OCI-LY3 (cell line): ENCODE measurements at regions not wholly inside any gene's neighbourhood (a gene's known extent, or its start where the extent isn't known, plus 50 kb on each side); places are given as distances from the start of the nearest gene placed in this dataset.
"Not testable (repeated sequence)": the region's sequence is repeated elsewhere in the genome, so short reads cannot be mapped to it uniquely, and the experiment has no call there.

Source experiments
- H2AFZ ChIP-seq: fragments of 200-600, 300-600 bp; shearing (Covaris generic); 2 replicates; pipeline ENCODE4 v1.6.0; 2014; ENCODE audit warnings: antibody characterized with exemption, low read depth, low read length
- H3K27ac ChIP-seq: fragments of 200-600, 300-600 bp; sonication (generic); 2 replicates; pipeline ENCODE4 v1.5.1; 2014; ENCODE audit warnings: mild to moderate bottlenecking, low read length, moderate library complexity, mixed read lengths
- H3K27me3 ChIP-seq: fragments of 200-600, 300-600 bp; sonication (generic); 2 replicates; pipeline ENCODE4 v1.6.1; 2014; ENCODE audit warnings: low read depth, low read length, mixed read lengths
- H3K36me3 ChIP-seq: fragments of 200-600, 300-600 bp; sonication (generic); replicated peaks from 2 replicates; pipeline ENCODE3; 2014; ENCODE audit warnings: low read depth, low read length, mixed read lengths
- H3K4me1 ChIP-seq: fragments of 300-600, 200-600 bp; sonication (generic); 2 replicates; pipeline ENCODE4 v1.6.1; 2014; ENCODE audit warnings: low read length, mixed read lengths
- H3K4me2 ChIP-seq: fragments of 200-600, 300-600 bp; sonication (generic); 2 replicates; pipeline ENCODE4 v1.6.1; 2014; ENCODE audit warnings: low read length, mixed read lengths
- H3K4me3 ChIP-seq: fragments of 300-600, 200-600 bp; sonication (generic); 2 replicates; pipeline ENCODE4 v1.5.1; 2014; ENCODE audit warnings: antibody characterized with exemption, mild to moderate bottlenecking, low read length, moderate library complexity
- H3K79me2 ChIP-seq: fragments of 300-600, 200-600 bp; shearing (Covaris generic); 2 replicates; pipeline ENCODE4 v1.6.1; 2014; ENCODE audit warnings: mild to moderate bottlenecking, low read length, mixed read lengths
- H3K9ac ChIP-seq: fragments of 300-600, 200-600 bp; shearing (Covaris generic); 2 replicates; pipeline ENCODE4 v1.6.0; 2014; ENCODE audit warnings: mild to moderate bottlenecking, low read length, moderate library complexity
- H3K9me3 ChIP-seq: fragments of 200-600, 300-600 bp; shearing (Covaris generic); 2 replicates; pipeline ENCODE4 v1.6.1; 2014; ENCODE audit warnings: low read length, mixed read lengths; ENCODE audit not compliant: insufficient read depth
- H4K20me1 ChIP-seq: fragments of 200-600, 300-600 bp; sonication (generic); 2 replicates; pipeline ENCODE4 v1.6.1; 2016; ENCODE audit warnings: low read length, mixed read lengths; ENCODE audit not compliant: insufficient read depth
- EZH2phosphoT487 ChIP-seq: fragments of 200-600 bp; shearing (Covaris generic); IDR thresholded peaks from 2 replicates; pipeline ENCODE4 v1.6.1; 2018; ENCODE audit warnings: antibody characterized with exemption, mixed run types, low read depth
- TF ChIP-seq, protein P1 (sequence below): fragments of 200-600, 300-600 bp; sonication (generic); IDR thresholded peaks from 2 replicates; pipeline ENCODE4 v1.5.1; 2014; ENCODE audit warnings: antibody characterized with exemption, low read length, low read depth

DNA sequence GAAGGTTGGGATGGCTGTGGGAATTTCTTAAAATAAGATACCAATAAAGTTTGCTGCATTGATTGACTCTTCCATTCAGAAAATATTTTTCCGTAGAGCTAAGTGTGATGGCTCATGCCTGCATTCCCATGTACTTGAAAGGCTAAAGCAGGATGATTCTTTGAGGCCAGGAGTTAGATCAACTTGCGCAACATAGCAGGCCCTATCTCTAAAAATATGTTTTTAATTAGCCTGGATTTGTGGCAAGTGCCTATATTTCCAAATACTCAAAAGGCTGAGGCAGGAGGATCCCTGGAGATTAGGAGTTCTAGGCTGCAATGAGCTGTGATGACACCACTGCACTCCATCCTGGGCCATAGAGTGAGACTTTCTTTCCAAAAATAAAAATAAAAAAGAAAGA lies 431.2 kb upstream of the PTCHD4 start:
- Histone ChIP-seq H3K4me3 (no peak overlapping the region), H2AFZ (no peak overlapping the region), H3K36me3 (no peaks in the 10 kb centered on the region), H3K4me1 (no peaks in the 10 kb centered on the region), H4K20me1 (no peaks in the 10 kb centered on the region), H3K9ac (no peak overlapping the region), H3K4me2 (no peak overlapping the region), H3K79me2 (no peaks in the 10 kb centered on the region), H3K27ac (no peak overlapping the region), H3K9me3 (peaks cover 5% of the 10 kb centered on the region), H3K27me3 (no peaks in the 10 kb centered on the region)
- no peak for TF ChIP-seq EZH2phosphoT487
- TF ChIP-seq, protein P1, sequence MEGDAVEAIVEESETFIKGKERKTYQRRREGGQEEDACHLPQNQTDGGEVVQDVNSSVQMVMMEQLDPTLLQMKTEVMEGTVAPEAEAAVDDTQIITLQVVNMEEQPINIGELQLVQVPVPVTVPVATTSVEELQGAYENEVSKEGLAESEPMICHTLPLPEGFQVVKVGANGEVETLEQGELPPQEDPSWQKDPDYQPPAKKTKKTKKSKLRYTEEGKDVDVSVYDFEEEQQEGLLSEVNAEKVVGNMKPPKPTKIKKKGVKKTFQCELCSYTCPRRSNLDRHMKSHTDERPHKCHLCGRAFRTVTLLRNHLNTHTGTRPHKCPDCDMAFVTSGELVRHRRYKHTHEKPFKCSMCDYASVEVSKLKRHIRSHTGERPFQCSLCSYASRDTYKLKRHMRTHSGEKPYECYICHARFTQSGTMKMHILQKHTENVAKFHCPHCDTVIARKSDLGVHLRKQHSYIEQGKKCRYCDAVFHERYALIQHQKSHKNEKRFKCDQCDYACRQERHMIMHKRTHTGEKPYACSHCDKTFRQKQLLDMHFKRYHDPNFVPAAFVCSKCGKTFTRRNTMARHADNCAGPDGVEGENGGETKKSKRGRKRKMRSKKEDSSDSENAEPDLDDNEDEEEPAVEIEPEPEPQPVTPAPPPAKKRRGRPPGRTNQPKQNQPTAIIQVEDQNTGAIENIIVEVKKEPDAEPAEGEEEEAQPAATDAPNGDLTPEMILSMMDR: no peak

DNA sequence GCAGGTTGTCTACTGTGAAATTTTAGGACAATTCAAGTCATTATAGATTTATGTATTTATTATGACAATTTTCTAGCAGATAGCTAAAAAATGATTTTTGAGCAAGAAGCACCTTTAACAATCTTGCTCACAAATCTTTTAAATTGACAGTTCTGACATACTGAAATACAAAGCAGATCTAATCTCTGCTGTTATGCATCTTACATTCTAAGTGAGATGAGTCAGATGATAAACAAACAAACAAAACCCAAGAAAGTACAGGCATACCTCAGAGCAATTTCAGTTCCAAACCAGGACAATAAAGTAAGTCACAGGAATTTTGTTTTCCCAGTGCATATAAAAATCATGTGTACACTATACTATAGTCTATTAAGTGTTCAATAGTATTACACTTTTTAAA lies 430.7 kb upstream of the PTCHD4 start:
- peaks cover 5% of the 10 kb centered on the region; the same call in 1 of the 2 replicates for H3K9me3 ChIP-seq
- no peaks in the 10 kb centered on the region for H3K4me1 ChIP-seq
- H3K27ac ChIP-seq: no peak overlapping the region
- H4K20me1 ChIP-seq: no peaks in the 10 kb centered on the region
- H3K27me3 ChIP-seq: no peaks in the 10 kb centered on the region
- H3K4me3 ChIP-seq: no peak overlapping the region
- no peak overlapping the region for H3K9ac ChIP-seq
- no peaks in the 10 kb centered on the region for H3K79me2 ChIP-seq
- no peak overlapping the region for H2AFZ ChIP-seq
- no peak for TF ChIP-seq EZH2phosphoT487
- TF ChIP-seq, protein P1: no peak
- no peak overlapping the region for H3K4me2 ChIP-seq
- no peaks in the 10 kb centered on the region for H3K36me3 ChIP-seq

DNA sequence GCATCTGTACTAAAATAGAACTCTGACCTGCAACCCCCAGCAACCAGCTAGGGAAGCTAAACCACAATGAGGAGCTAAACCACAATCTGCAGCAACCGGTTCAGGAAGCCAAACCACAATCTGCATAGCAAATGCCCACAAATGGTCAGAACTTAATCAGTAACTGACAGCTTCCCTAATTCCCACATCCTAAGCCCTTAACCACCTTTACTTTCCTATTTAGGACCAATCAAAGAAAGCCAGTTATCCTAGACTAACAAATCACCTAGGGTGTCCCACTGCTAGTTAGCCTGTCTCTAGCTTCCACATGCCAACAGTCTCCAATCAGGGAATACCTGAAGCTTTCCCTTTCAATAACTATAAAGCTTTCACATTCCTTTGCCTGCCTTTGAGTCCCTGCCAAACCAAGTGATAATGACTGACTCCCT lies 424.6 kb upstream of the PTCHD4 start:
- Histone ChIP-seq H3K9me3 (no peaks in the 10 kb centered on the region), H3K4me3 (no peak overlapping the region), H3K27ac (no peak overlapping the region), H3K4me1 (peaks cover 5% of the 10 kb centered on the region; the same call in 1 of the 2 replicates), H3K9ac (no peak overlapping the region), H3K36me3 (no peaks in the 10 kb centered on the region), H3K4me2 (no peak overlapping the region), H4K20me1 (no peaks in the 10 kb centered on the region), H3K79me2 (no peaks in the 10 kb centered on the region), H3K27me3 (no peaks in the 10 kb centered on the region), H2AFZ (no peak overlapping the region)
- TF ChIP-seq EZH2phosphoT487: no peak

DNA sequence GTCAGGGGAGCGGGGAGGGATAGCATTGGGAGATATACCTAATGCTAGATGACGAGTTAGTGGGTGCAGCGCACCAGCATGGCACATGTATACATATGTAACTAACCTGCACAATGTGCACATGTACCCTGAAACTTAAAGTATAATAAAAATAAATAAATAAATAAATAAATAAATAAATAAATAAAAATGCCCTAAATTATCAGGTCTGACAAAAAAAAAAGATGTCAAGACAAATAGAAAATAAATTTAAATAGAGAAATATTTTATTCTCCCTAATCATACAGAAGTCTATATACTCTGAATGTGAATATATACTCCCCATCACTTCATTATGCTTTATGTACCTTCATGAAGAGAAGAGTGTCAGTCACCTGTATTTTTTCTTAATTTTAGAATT lies 420.0 kb upstream of the PTCHD4 start:
- H3K27me3 ChIP-seq, H3K4me1 ChIP-seq, H3K27ac ChIP-seq, H3K4me3 ChIP-seq, H3K9me3 ChIP-seq, H3K36me3 ChIP-seq, H3K4me2 ChIP-seq, H3K79me2 ChIP-seq, H2AFZ ChIP-seq, H4K20me1 ChIP-seq, H3K9ac ChIP-seq: not testable (repeated sequence)

DNA sequence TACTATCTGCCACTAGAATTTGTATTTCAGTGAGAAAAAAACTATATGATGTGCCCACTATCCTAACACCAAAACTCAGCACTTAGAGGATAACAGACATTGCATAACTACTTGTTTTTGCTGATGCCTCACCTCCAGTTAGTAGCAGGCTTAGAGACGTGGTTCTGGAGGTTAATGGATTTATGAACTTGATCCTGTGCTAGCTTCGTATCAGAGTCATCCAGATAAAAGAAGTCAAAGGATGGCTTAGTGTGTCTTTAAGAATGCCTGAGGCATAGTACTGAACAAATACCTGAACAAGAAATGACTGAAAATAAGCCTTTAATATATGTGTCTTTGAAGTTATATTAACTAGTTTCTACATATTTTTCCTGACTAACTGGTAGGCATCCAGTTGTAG lies 414.9 kb upstream of the PTCHD4 start:
- Histone ChIP-seq H3K9me3 (no peaks in the 10 kb centered on the region), H4K20me1 (no peaks in the 10 kb centered on the region), H3K9ac (no peak overlapping the region), H3K4me3 (no peak overlapping the region), H3K27me3 (no peaks in the 10 kb centered on the region), H3K4me1 (no peaks in the 10 kb centered on the region), H3K27ac (no peak overlapping the region), H3K79me2 (no peaks in the 10 kb centered on the region), H2AFZ (no peak overlapping the region), H3K4me2 (no peak overlapping the region), H3K36me3 (no peaks in the 10 kb centered on the region)
- TF ChIP-seq, protein P1: no peak
- TF ChIP-seq EZH2phosphoT487: no peak
